ENCODE measurements at regions not wholly inside any gene's neighbourhood (a gene's known extent, or its start where the extent isn't known, plus 50 kb on each side); places are given as distances from the start of the nearest gene placed in this dataset.

- DNase-seq: no peak
- in situ Hi-C loops (cut with HindIII; ENCODE audit: low pct_ligation_motif_present, low pct_unique_long_range_greater_than_20kb, low sequenced_read_pairs): no loop called here
Observed at GRCh38 chrX:69036674-69037573, 128.3 kb downstream of the PJA1 start.

GRCh38 chrX:69034451-69034850 lies 130.8 kb downstream of the PJA1 start:
- in situ Hi-C loops (cut with HindIII; ENCODE audit: low pct_ligation_motif_present, low pct_unique_long_range_greater_than_20kb, low sequenced_read_pairs): no loop called here

GRCh38 chrX:69033936-69034335 lies 131.3 kb downstream of the PJA1 start:
- in situ Hi-C loops (cut with HindIII; ENCODE audit: low pct_ligation_motif_present, low pct_unique_long_range_greater_than_20kb, low sequenced_read_pairs): no loop called here
- no peak for DNase-seq

More at GRCh38 chrX:69034451-69034850, 130.8 kb downstream of the PJA1 start:
- no peak for DNase-seq

- in situ Hi-C loops (cut with HindIII; ENCODE audit: low pct_ligation_motif_present, low pct_unique_long_range_greater_than_20kb, low sequenced_read_pairs): no loop called here
- no peak for DNase-seq
Observed at GRCh38 chrX:69032601-69033000, 132.7 kb downstream of the PJA1 start.

- no peak for DNase-seq
- in situ Hi-C loops (cut with HindIII; ENCODE audit: low pct_ligation_motif_present, low pct_unique_long_range_greater_than_20kb, low sequenced_read_pairs): no loop called here
Observed at GRCh38 chrX:69031971-69032391, 133.3 kb downstream of the PJA1 start.

GRCh38 chrX:69031181-69031580 lies 134.1 kb downstream of the PJA1 start:
- in situ Hi-C loops (cut with HindIII; ENCODE audit: low pct_ligation_motif_present, low pct_unique_long_range_greater_than_20kb, low sequenced_read_pairs): no loop called here
- no peak for DNase-seq

- in situ Hi-C loops (cut with HindIII; ENCODE audit: low pct_ligation_motif_present, low pct_unique_long_range_greater_than_20kb, low sequenced_read_pairs): no loop called here
- no peak for DNase-seq
Observed at GRCh38 chrX:69029771-69030170, 135.5 kb downstream of the PJA1 start.

GRCh38 chrX:69028761-69029120 lies 136.5 kb downstream of the PJA1 start:
- in situ Hi-C loops (cut with HindIII; ENCODE audit: low pct_ligation_motif_present, low pct_unique_long_range_greater_than_20kb, low sequenced_read_pairs): no loop called here
- no peak for DNase-seq

GRCh38 chrX:69028006-69028760 lies 137.1 kb downstream of the PJA1 start:
- no peak for DNase-seq
- in situ Hi-C loops (cut with HindIII; ENCODE audit: low pct_ligation_motif_present, low pct_unique_long_range_greater_than_20kb, low sequenced_read_pairs): no loop called here

- no peak for DNase-seq
- in situ Hi-C loops (cut with HindIII; ENCODE audit: low pct_ligation_motif_present, low pct_unique_long_range_greater_than_20kb, low sequenced_read_pairs): no loop called here
Observed at GRCh38 chrX:69027181-69028005, 137.9 kb downstream of the PJA1 start.

GRCh38 chrX:69025802-69026301 lies 139.4 kb downstream of the PJA1 start:
- in situ Hi-C loops (cut with HindIII; ENCODE audit: low pct_ligation_motif_present, low pct_unique_long_range_greater_than_20kb, low sequenced_read_pairs): no loop called here
- no peak for DNase-seq

GRCh38 chrX:69024931-69025330 lies 140.3 kb downstream of the PJA1 start:
- DNase-seq: no peak
- in situ Hi-C loops (cut with HindIII; ENCODE audit: low pct_ligation_motif_present, low pct_unique_long_range_greater_than_20kb, low sequenced_read_pairs): no loop called here

GRCh38 chrX:69024161-69024736 lies 141.0 kb downstream of the PJA1 start:
- in situ Hi-C loops (cut with HindIII; ENCODE audit: low pct_ligation_motif_present, low pct_unique_long_range_greater_than_20kb, low sequenced_read_pairs): no loop called here
- no peak for DNase-seq

GRCh38 chrX:69022430-69022829 lies 142.8 kb downstream of the PJA1 start:
- no peak for DNase-seq
- in situ Hi-C loops (cut with HindIII; ENCODE audit: low pct_ligation_motif_present, low pct_unique_long_range_greater_than_20kb, low sequenced_read_pairs): no loop called here

GRCh38 chrX:69021141-69021960 lies 143.9 kb downstream of the PJA1 start:
- no peak for DNase-seq
- in situ Hi-C loops (cut with HindIII; ENCODE audit: low pct_ligation_motif_present, low pct_unique_long_range_greater_than_20kb, low sequenced_read_pairs): no loop called here

- in situ Hi-C loops (cut with HindIII; ENCODE audit: low pct_ligation_motif_present, low pct_unique_long_range_greater_than_20kb, low sequenced_read_pairs): no loop called here
- DNase-seq: no peak
Observed at GRCh38 chrX:69020316-69020715, 144.9 kb downstream of the PJA1 start.

GRCh38 chrX:69019073-69019890 lies 146.0 kb downstream of the PJA1 start:
- no peak for DNase-seq

More at GRCh38 chrX:69019073-69019890, 146.0 kb downstream of the PJA1 start:
- in situ Hi-C loops (cut with HindIII; ENCODE audit: low pct_ligation_motif_present, low pct_unique_long_range_greater_than_20kb, low sequenced_read_pairs): no loop called here
